ENCODE measurements at regions not wholly inside any gene's neighbourhood (a gene's known extent, or its start where the extent isn't known, plus 50 kb on each side); places are given as distances from the start of the nearest gene placed in this dataset.

- TF ChIP-seq, protein P1, sequence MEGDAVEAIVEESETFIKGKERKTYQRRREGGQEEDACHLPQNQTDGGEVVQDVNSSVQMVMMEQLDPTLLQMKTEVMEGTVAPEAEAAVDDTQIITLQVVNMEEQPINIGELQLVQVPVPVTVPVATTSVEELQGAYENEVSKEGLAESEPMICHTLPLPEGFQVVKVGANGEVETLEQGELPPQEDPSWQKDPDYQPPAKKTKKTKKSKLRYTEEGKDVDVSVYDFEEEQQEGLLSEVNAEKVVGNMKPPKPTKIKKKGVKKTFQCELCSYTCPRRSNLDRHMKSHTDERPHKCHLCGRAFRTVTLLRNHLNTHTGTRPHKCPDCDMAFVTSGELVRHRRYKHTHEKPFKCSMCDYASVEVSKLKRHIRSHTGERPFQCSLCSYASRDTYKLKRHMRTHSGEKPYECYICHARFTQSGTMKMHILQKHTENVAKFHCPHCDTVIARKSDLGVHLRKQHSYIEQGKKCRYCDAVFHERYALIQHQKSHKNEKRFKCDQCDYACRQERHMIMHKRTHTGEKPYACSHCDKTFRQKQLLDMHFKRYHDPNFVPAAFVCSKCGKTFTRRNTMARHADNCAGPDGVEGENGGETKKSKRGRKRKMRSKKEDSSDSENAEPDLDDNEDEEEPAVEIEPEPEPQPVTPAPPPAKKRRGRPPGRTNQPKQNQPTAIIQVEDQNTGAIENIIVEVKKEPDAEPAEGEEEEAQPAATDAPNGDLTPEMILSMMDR (IDR thresholded peaks at IDR 0.05; ENCODE audit: poor library complexity, severe bottlenecking) = no peak
- TF ChIP-seq EP300 (conservative IDR thresholded peaks at IDR 0.05; ENCODE audit: poor library complexity, severe bottlenecking) = no peak
- no peak for TF ChIP-seq REST (IDR thresholded peaks at IDR 0.05; ENCODE audit: borderline replicate concordance)
- no peak for TF ChIP-seq EZH2 (IDR thresholded peaks at IDR 0.05; ENCODE audit: borderline replicate concordance, insufficient read depth, low read length, poor library complexity, severe bottlenecking)
- TF ChIP-seq TAF1 (IDR thresholded peaks at IDR 0.05; ENCODE audit: low read depth) = no peak
- no peak for TF ChIP-seq POLR2AphosphoS5 (IDR thresholded peaks at IDR 0.05)
Observed at GRCh38 chr10:110398419-110399105, 93.8 kb upstream of the SMNDC1 start.

Measured in neural cell (in vitro differentiated cells).